ENCODE measurements at regions not wholly inside any gene's neighbourhood (a gene's known extent, or its start where the extent isn't known, plus 50 kb on each side); places are given as distances from the start of the nearest gene placed in this dataset.

GRCh38 chr1:68979891-68980290 is 483.0 kb upstream of the DEPDC1 start (continued):
- TF ChIP-seq NFYB (CRISPR knock-in tag; conservative IDR thresholded peaks at IDR 0.05; ENCODE audit: low read depth) (no peak), SMAD3 (CRISPR knock-in tag; IDR thresholded peaks at IDR 0.05; ENCODE audit: borderline replicate concordance) (no peak), TEAD4 (CRISPR knock-in tag; IDR thresholded peaks at IDR 0.05) (no peak), CTCF (IDR thresholded peaks at IDR 0.05) (no peak)

GRCh38 chr1:68984289-68984688 is 487.4 kb upstream of the DEPDC1 start:
- no peak for DNase-seq (ENCODE audit: low spot score)

More at GRCh38 chr1:68984289-68984688, 487.4 kb upstream of the DEPDC1 start:
- H3K27ac Mint-ChIP-seq: no peak overlapping the region
- H3K9me3 Mint-ChIP-seq: peaks cover 29% of the 10 kb centered on the region
- ATAC-seq: no peak
- H3K27me3 Mint-ChIP-seq (ENCODE audit: low read depth): no peaks in the 10 kb centered on the region; the same call in 1 of the 2 replicates
- CTCF ChIA-PET: no interaction called here
- H3K4me1 Mint-ChIP-seq: peaks cover 16% of the 10 kb centered on the region
- POLR2A ChIA-PET: no interaction called here
- H3K4me3 Mint-ChIP-seq: no peak overlapping the region
- TF ChIP-seq ATF2 (CRISPR knock-in tag; IDR thresholded peaks at IDR 0.05; ENCODE audit: borderline replicate concordance, low read depth) (no peak), JUN (CRISPR knock-in tag; IDR thresholded peaks at IDR 0.05) (no peak), NR1H2 (CRISPR knock-in tag; IDR thresholded peaks at IDR 0.05) (no peak), GABPB1 (CRISPR knock-in tag; IDR thresholded peaks at IDR 0.05) (no peak), PREB (CRISPR knock-in tag; IDR thresholded peaks at IDR 0.05; ENCODE audit: borderline replicate concordance) (no peak), IRF2 (CRISPR knock-in tag; IDR thresholded peaks at IDR 0.05; ENCODE audit: borderline replicate concordance, low read depth) (no peak), ZNF138 (CRISPR knock-in tag; conservative IDR thresholded peaks at IDR 0.05) (no peak), CREM (CRISPR knock-in tag; IDR thresholded peaks at IDR 0.05) (no peak), JAZF1 (CRISPR knock-in tag; IDR thresholded peaks at IDR 0.05) (no peak), MAX (CRISPR knock-in tag; IDR thresholded peaks at IDR 0.05) (no peak), ZNF671 (CRISPR knock-in tag; IDR thresholded peaks at IDR 0.05) (no peak), E2F4 (CRISPR knock-in tag; IDR thresholded peaks at IDR 0.05; ENCODE audit: borderline replicate concordance, low read depth) (no peak), FOXP4 (CRISPR knock-in tag; IDR thresholded peaks at IDR 0.05) (no peak), FOXJ3 (CRISPR knock-in tag; IDR thresholded peaks at IDR 0.05; ENCODE audit: borderline replicate concordance) (no peak)
- H3K36me3 Mint-ChIP-seq: peaks cover 11% of the 10 kb centered on the region

All from WTC11 (cell line).